H9 (cell line): ENCODE measurements at regions not wholly inside any gene's neighbourhood (a gene's known extent, or its start where the extent isn't known, plus 50 kb on each side); places are given as distances from the start of the nearest gene placed in this dataset.
A peak's percentile ranks its signal among the peaks of the same experiment; 100 is the strongest.

ENCODE experiments used
- DNase-seq: peaks from one replicate; pipeline ENCODE4 v3.0.0-alpha.2; 2017
- H2AFZ ChIP-seq: one replicate; pipeline ENCODE4 v1.6.1; 2013; ENCODE audit warnings: mild to moderate bottlenecking, low read length, control low read depth, moderate library complexity
- H2AK5ac ChIP-seq: 2 replicates; pipeline ENCODE4 v1.6.1; 2013; ENCODE audit warnings: low read length, control low read depth, mixed read lengths; ENCODE audit not compliant: insufficient read length
- H2BK120ac ChIP-seq: one replicate; pipeline ENCODE4 v1.6.1; 2013; ENCODE audit warnings: low read depth, mild to moderate bottlenecking, low read length, control low read depth, inconsistent platforms; ENCODE audit not compliant: poor library complexity, severe bottlenecking
- H2BK12ac ChIP-seq: 2 replicates; pipeline ENCODE4 v1.6.1; 2013; ENCODE audit warnings: low read length, control low read depth, mixed read lengths, low read depth; ENCODE audit not compliant: insufficient read length
- H2BK15ac ChIP-seq: 2 replicates; pipeline ENCODE4 v1.6.1; 2013; ENCODE audit warnings: low read depth, low read length, control low read depth
- H2BK20ac ChIP-seq: one replicate; pipeline ENCODE4 v1.6.1; 2013; ENCODE audit warnings: low read depth, mild to moderate bottlenecking, low read length, control low read depth, inconsistent platforms; ENCODE audit not compliant: poor library complexity, severe bottlenecking
- H2BK5ac ChIP-seq: 2 replicates; pipeline ENCODE4 v1.6.1; 2013; ENCODE audit warnings: low read length, control low read depth, mixed read lengths; ENCODE audit not compliant: insufficient read length
- H3K14ac ChIP-seq: 2 replicates; pipeline ENCODE4 v1.6.1; 2013; ENCODE audit warnings: low read length, control low read depth; ENCODE audit not compliant: insufficient read depth
- H3K18ac ChIP-seq: 2 replicates; pipeline ENCODE4 v1.6.1; 2013; ENCODE audit warnings: low read depth, mild to moderate bottlenecking, mixed read lengths, low read length, control low read depth; ENCODE audit not compliant: insufficient read length
- H3K23ac ChIP-seq: 2 replicates; pipeline ENCODE4 v1.6.1; 2013; ENCODE audit warnings: low read length, control low read depth, mixed read lengths, low read depth; ENCODE audit not compliant: insufficient read length
- H3K23me2 ChIP-seq: 2 replicates; pipeline ENCODE4 v1.6.1; 2013; ENCODE audit warnings: low read depth, mild to moderate bottlenecking, mixed read lengths, low read length, control low read depth; ENCODE audit not compliant: insufficient read length, poor library complexity, severe bottlenecking
- H3K27ac ChIP-seq: 2 replicates; pipeline ENCODE4 v1.5.1; 2013; ENCODE audit warnings: low read length, control low read depth, mixed read lengths, low read depth; ENCODE audit not compliant: insufficient read length
- H3K27me3 ChIP-seq: 2 replicates; pipeline ENCODE4 v1.6.1; 2013; ENCODE audit warnings: low read length, control low read depth, inconsistent platforms; ENCODE audit not compliant: insufficient read depth
- H3K4ac ChIP-seq: 2 replicates; pipeline ENCODE4 v1.6.1; 2013; ENCODE audit warnings: low read depth, mild to moderate bottlenecking, control low read depth, inconsistent platforms, low read length, moderate library complexity
- H3K4me1 ChIP-seq: 2 replicates; pipeline ENCODE4 v1.6.1; 2013; ENCODE audit warnings: low read length, control low read depth, inconsistent platforms; ENCODE audit not compliant: insufficient read depth
- H3K4me2 ChIP-seq: 2 replicates; pipeline ENCODE4 v1.6.1; 2013; ENCODE audit warnings: low read length, control low read depth, mixed read lengths; ENCODE audit not compliant: insufficient read length, insufficient read depth
- H3K56ac ChIP-seq: 2 replicates; pipeline ENCODE4 v1.6.1; 2013; ENCODE audit warnings: low read depth, mild to moderate bottlenecking, mixed read lengths, low read length, control low read depth; ENCODE audit not compliant: insufficient read length
- H3K79me1 ChIP-seq: 2 replicates; pipeline ENCODE4 v1.6.1; 2013; ENCODE audit warnings: low read depth, mild to moderate bottlenecking, moderate library complexity, low read length, control low read depth, inconsistent platforms; ENCODE audit not compliant: insufficient read depth, poor library complexity, severe bottlenecking
- H3K79me2 ChIP-seq: 2 replicates; pipeline ENCODE4 v1.6.1; 2013; ENCODE audit warnings: low read length, control low read depth, inconsistent platforms; ENCODE audit not compliant: insufficient read depth
- H3K9ac ChIP-seq: 2 replicates; pipeline ENCODE4 v1.6.1; 2013; ENCODE audit warnings: low read length, control low read depth, mixed read lengths; ENCODE audit not compliant: insufficient read length; ENCODE audit errors: extremely low read depth
- H3K9me3 ChIP-seq: one replicate; pipeline ENCODE4 v1.6.1; 2013; ENCODE audit warnings: low read depth, low read length, inconsistent platforms; ENCODE audit not compliant: control insufficient read depth
- H3T11ph ChIP-seq: one replicate; pipeline ENCODE4 v1.6.1; 2013; ENCODE audit warnings: mild to moderate bottlenecking, low read length, control low read depth, inconsistent platforms
- H4K20me1 ChIP-seq: one replicate; pipeline ENCODE4 v1.6.1; 2013; ENCODE audit not compliant: control insufficient read depth, insufficient read length, insufficient read depth
- H4K5ac ChIP-seq: 2 replicates; pipeline ENCODE4 v1.6.1; 2013; ENCODE audit warnings: low read depth, mild to moderate bottlenecking, mixed read lengths, low read length, control low read depth; ENCODE audit not compliant: insufficient read length
- H4K8ac ChIP-seq: replicated peaks from 2 replicates; pipeline ENCODE4 v1.6.1; 2013; ENCODE audit warnings: low read length, control low read depth, mixed read lengths, low read depth; ENCODE audit not compliant: insufficient read length
- H4K91ac ChIP-seq: 2 replicates; pipeline ENCODE4 v1.6.1; 2013; ENCODE audit warnings: low read depth, mild to moderate bottlenecking, moderate library complexity, mixed read lengths, low read length, control low read depth; ENCODE audit not compliant: insufficient read length
- H3K27ac Mint-ChIP-seq, 3 experiments: 2 replicates in 2 of 3; 3 replicates in 1 of 3; pipeline ENCODE4 v1.8.0; 2020 to 2021; ENCODE audit warnings: mixed read lengths in 3 of 3, mild to moderate bottlenecking in 1 of 3, moderate library complexity in 1 of 3
- H3K27me3 Mint-ChIP-seq: 2 replicates; pipeline ENCODE4 v1.8.0; 2021; ENCODE audit warnings: low read depth, mild to moderate bottlenecking, moderate library complexity, mixed read lengths
- H3K36me3 Mint-ChIP-seq, 3 experiments: 2 replicates in 2 of 3; 3 replicates in 1 of 3; pipeline ENCODE4 v1.8.0; 2020 to 2021; ENCODE audit warnings: low read depth in 3 of 3, mixed read lengths in 3 of 3; ENCODE audit not compliant: insufficient read depth in 1 of 3
- H3K4me1 Mint-ChIP-seq, 2 experiments: 2 replicates each; pipeline ENCODE4 v1.8.0; 2020; ENCODE audit warnings: mixed read lengths in 2 of 2
- H3K4me3 Mint-ChIP-seq, 2 experiments: 2 replicates in 1 of 2; 3 replicates in 1 of 2; pipeline ENCODE4 v1.8.0; 2020 to 2021; ENCODE audit warnings: mild to moderate bottlenecking in 2 of 2, mixed read lengths in 2 of 2, moderate library complexity in 1 of 2
- H3K9me3 Mint-ChIP-seq, 2 experiments: 2 replicates in 1 of 2; 3 replicates in 1 of 2; pipeline ENCODE4 v1.8.0; 2020; ENCODE audit warnings: mild to moderate bottlenecking in 2 of 2, mixed read lengths in 2 of 2, moderate library complexity in 1 of 2
- WGBS: extraction: QIAGEN DNeasy Blood & Tissue Kit; methylation state at CpG from one replicate; pipeline ENCODE4 v1.1.7; 2013; ENCODE audit warnings: missing lambda C conversion rate, low lambda C conversion rate, mixed read lengths; ENCODE audit not compliant: insufficient read length; ENCODE audit errors: extremely low coverage; 5-methylcytosine and 5-hydroxymethylcytosine counted together
- TF ChIP-seq, protein P1 (sequence below): fragments of 200-600 bp; sonication (generic); conservative IDR thresholded peaks from 3 replicates; pipeline ENCODE4 v1.8.0; 2021; ENCODE audit warnings: antibody characterized with exemption, mild to moderate bottlenecking

DNA sequence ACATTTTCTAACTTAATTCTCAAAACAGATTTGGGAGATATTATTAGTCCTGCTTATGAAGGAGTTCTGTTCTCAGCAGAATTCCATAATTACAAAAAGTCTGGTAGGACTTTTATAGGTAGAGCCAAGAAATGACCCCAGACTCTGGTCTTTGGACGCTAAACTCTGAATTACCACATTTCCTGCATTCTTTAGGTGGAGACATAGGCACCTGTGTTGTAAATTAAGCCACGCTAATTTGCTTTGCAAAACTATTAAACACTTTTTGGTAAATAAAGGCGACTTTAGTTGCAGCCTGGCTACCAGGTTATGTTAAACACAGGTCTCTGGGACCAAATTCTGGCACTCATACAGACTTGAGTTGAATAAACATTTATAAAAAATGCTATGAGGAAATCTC is 77.7 kb downstream of the C9orf152 start:
- H2AFZ ChIP-seq = no peak overlapping the region
- H2BK120ac ChIP-seq = no peak overlapping the region
- no peak overlapping the region for H2BK5ac ChIP-seq
- no peaks in the 10 kb centered on the region for H3K23me2 ChIP-seq
- H2BK15ac ChIP-seq = no peak overlapping the region
- H3K27ac ChIP-seq = peak overlapping the region; percentile 94
- no peak overlapping the region for H3K23ac ChIP-seq
- no peaks in the 10 kb centered on the region for H4K20me1 ChIP-seq
- no peak overlapping the region for H3K14ac ChIP-seq
- no peaks in the 10 kb centered on the region for H3K27me3 ChIP-seq
- no peak overlapping the region for H3K56ac ChIP-seq
- H3K79me1 ChIP-seq = no peaks in the 10 kb centered on the region
- H3K18ac ChIP-seq = no peak overlapping the region
- H2AK5ac ChIP-seq = no peak overlapping the region
- DNase-seq = no peak
- H4K8ac ChIP-seq = no peak overlapping the region
- peaks cover 1% of the 10 kb centered on the region; the same call in 1 of the 2 replicates for H3K79me2 ChIP-seq
- no CpG with 5 or more reads among the region's 3 CpGs for WGBS
- no peak overlapping the region for H3K9ac ChIP-seq
- no peak overlapping the region for H2BK12ac ChIP-seq
- no peak overlapping the region; the same call in 1 of the 2 replicates for H3K4ac ChIP-seq
- Mint-ChIP-seq H3K27me3 (no peaks in the 10 kb centered on the region; the same call in 1 of the 2 replicates), H3K36me3 (peaks cover 0 to 3% (median 0%) of the 10 kb centered on the region in 3 experiments; a peak in 2 of 7 replicates), H3K4me3 (no peak overlapping the region; a peak in 1 of 5 replicates), H3K9me3 (no peaks in the 10 kb centered on the region), H3K4me1 (peaks cover 74 to 77% of the 10 kb centered on the region in 2 experiments), H3K27ac (peak overlapping the region in 2 of 3 experiments; percentile 57 to 91; a peak in 4 of 7 replicates)
- H4K91ac ChIP-seq = no peak overlapping the region
- TF ChIP-seq, protein P1, sequence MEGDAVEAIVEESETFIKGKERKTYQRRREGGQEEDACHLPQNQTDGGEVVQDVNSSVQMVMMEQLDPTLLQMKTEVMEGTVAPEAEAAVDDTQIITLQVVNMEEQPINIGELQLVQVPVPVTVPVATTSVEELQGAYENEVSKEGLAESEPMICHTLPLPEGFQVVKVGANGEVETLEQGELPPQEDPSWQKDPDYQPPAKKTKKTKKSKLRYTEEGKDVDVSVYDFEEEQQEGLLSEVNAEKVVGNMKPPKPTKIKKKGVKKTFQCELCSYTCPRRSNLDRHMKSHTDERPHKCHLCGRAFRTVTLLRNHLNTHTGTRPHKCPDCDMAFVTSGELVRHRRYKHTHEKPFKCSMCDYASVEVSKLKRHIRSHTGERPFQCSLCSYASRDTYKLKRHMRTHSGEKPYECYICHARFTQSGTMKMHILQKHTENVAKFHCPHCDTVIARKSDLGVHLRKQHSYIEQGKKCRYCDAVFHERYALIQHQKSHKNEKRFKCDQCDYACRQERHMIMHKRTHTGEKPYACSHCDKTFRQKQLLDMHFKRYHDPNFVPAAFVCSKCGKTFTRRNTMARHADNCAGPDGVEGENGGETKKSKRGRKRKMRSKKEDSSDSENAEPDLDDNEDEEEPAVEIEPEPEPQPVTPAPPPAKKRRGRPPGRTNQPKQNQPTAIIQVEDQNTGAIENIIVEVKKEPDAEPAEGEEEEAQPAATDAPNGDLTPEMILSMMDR = no peak
- H3K4me1 ChIP-seq = peaks cover 45% of the 10 kb centered on the region
- H3T11ph ChIP-seq = no peak overlapping the region
- H4K5ac ChIP-seq = no peak overlapping the region
- H3K9me3 ChIP-seq = no peaks in the 10 kb centered on the region
- H3K4me2 ChIP-seq = peak overlapping the region; percentile 44
- H2BK20ac ChIP-seq = no peak overlapping the region
